Activated CD4-positive, alpha-beta memory T cell treated with anti-CD3 and anti-CD28 coated beads, Interleukin-2, amount 10 ng/mL, durations not matched to agents 7 days and 5 days (primary cell): ENCODE measurements at regions not wholly inside any gene's neighbourhood (a gene's known extent, or its start where the extent isn't known, plus 50 kb on each side); places are given as distances from the start of the nearest gene placed in this dataset.

Experiments
- CTCF ChIA-PET: fragments of 350-600 bp; sonication (Branson Sonifier 250); formaldehyde crosslinking; loops from one replicate; lab custom pipeline; 2021; ENCODE audit warnings: antibody characterized with exemption, inconsistent platforms; lab: Charles Lee
- POLR2A ChIA-PET: fragments of 350-600 bp; sonication (Branson Sonifier 250); formaldehyde crosslinking; loops from one replicate; lab custom pipeline; 2021; ENCODE audit warnings: antibody characterized with exemption; lab: Charles Lee
- DNase-seq: peaks from one replicate; pipeline ENCODE4 v3.0.0-alpha.2; 2020
- H3K27ac Mint-ChIP-seq: one replicate; pipeline ENCODE4 v1.8.0; 2021; ENCODE audit warnings: mild to moderate bottlenecking, mixed read lengths
- H3K27me3 Mint-ChIP-seq: one replicate; pipeline ENCODE4 v1.8.0; 2021; ENCODE audit warnings: mixed read lengths
- H3K36me3 Mint-ChIP-seq: one replicate; pipeline ENCODE4 v1.8.0; 2021; ENCODE audit warnings: low read depth, mixed read lengths
- H3K4me1 Mint-ChIP-seq: one replicate; pipeline ENCODE4 v1.8.0; 2021; ENCODE audit warnings: mixed read lengths
- H3K4me3 Mint-ChIP-seq: one replicate; pipeline ENCODE4 v1.8.0; 2021; ENCODE audit warnings: mild to moderate bottlenecking, mixed read lengths
- H3K9me3 Mint-ChIP-seq: one replicate; pipeline ENCODE4 v1.8.0; 2021; ENCODE audit warnings: mixed read lengths

DNA sequence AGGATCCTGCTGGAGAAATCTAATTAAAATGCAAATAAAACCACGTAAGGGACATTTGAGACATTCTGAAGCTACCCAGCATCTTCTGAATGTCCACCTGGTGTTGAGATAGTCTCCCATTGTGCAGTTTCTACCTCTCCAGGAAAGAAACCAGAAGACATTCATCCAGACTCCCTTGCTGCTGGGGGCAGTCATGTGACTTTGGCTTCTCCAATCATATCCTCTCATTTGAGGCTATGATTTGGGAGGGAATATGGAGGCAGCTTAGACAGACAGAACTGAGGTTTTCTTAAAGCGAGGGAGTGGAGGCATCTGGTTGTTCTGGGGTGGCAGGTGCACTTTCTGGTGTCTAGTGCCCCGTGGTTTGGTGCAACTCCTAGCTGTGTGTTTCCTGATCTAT, 315.2 kb upstream of the SULF2 start:
- POLR2A ChIA-PET: no interaction called here
- no peak overlapping the region for H3K27ac Mint-ChIP-seq
- no peaks in the 10 kb centered on the region for H3K36me3 Mint-ChIP-seq
- no peak overlapping the region for H3K4me3 Mint-ChIP-seq
- no peaks in the 10 kb centered on the region for H3K9me3 Mint-ChIP-seq
- DNase-seq: no peak
- H3K4me1 Mint-ChIP-seq: no peaks in the 10 kb centered on the region
- no peaks in the 10 kb centered on the region for H3K27me3 Mint-ChIP-seq
- CTCF ChIA-PET: no interaction called here

DNA sequence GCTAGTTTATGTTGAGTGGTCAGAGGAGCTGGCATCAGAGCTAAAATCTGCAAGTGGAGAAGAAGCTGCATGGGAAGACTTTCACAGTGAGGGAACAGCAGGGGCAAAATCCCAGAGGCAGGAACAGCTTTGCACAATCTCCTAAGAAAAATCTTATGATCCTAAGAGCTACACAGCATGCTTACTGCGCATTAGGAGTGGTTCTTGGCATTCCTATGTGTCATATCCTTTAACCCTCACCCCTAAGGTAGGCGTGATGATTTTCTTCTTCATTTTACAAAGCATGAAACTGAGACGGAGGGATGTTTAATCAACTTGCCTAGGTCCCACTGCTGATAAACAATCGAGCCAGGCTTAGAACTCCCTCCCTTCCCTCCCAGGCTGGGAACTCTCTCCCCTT, 313.6 kb upstream of the SULF2 start:
- no peaks in the 10 kb centered on the region for H3K9me3 Mint-ChIP-seq
- no peak overlapping the region for H3K4me3 Mint-ChIP-seq
- no peaks in the 10 kb centered on the region for H3K36me3 Mint-ChIP-seq
- no peaks in the 10 kb centered on the region for H3K27me3 Mint-ChIP-seq
- no peaks in the 10 kb centered on the region for H3K4me1 Mint-ChIP-seq
- no peak for DNase-seq
- POLR2A ChIA-PET: no interaction called here
- H3K27ac Mint-ChIP-seq: no peak overlapping the region
- CTCF ChIA-PET: no interaction called here

DNA sequence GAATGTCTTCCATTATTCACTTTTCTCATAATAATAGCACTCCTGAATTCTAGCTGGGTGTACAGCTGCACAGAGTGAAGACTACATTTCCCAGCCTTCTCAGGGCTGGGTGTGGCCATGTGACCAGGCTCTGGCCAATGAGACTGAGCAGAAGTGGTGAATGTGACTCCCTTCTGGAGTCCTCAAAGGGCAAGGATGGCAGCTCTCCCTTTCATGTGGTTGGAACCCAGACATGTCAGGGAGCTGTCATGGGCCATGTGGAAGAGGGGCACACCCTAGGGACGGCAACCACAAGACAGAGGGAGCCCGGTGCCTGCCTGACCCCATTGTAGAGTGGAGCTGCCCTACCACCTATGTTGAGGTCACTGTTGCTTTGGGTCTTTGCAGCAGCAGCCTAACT, 312.8 kb upstream of the SULF2 start:
- no peak overlapping the region for H3K27ac Mint-ChIP-seq
- no peaks in the 10 kb centered on the region for H3K9me3 Mint-ChIP-seq
- ChIA-PET CTCF (no interaction called here), POLR2A (interaction anchor here (0.9 kb wide), 1 partner anchor 10 kb away, joined by 3 read pairs; no protein-coding TSS in a partner anchor)
- DNase-seq: no peak
- H3K4me3 Mint-ChIP-seq: no peak overlapping the region
- no peaks in the 10 kb centered on the region for H3K4me1 Mint-ChIP-seq
- no peaks in the 10 kb centered on the region for H3K36me3 Mint-ChIP-seq
- no peaks in the 10 kb centered on the region for H3K27me3 Mint-ChIP-seq

DNA sequence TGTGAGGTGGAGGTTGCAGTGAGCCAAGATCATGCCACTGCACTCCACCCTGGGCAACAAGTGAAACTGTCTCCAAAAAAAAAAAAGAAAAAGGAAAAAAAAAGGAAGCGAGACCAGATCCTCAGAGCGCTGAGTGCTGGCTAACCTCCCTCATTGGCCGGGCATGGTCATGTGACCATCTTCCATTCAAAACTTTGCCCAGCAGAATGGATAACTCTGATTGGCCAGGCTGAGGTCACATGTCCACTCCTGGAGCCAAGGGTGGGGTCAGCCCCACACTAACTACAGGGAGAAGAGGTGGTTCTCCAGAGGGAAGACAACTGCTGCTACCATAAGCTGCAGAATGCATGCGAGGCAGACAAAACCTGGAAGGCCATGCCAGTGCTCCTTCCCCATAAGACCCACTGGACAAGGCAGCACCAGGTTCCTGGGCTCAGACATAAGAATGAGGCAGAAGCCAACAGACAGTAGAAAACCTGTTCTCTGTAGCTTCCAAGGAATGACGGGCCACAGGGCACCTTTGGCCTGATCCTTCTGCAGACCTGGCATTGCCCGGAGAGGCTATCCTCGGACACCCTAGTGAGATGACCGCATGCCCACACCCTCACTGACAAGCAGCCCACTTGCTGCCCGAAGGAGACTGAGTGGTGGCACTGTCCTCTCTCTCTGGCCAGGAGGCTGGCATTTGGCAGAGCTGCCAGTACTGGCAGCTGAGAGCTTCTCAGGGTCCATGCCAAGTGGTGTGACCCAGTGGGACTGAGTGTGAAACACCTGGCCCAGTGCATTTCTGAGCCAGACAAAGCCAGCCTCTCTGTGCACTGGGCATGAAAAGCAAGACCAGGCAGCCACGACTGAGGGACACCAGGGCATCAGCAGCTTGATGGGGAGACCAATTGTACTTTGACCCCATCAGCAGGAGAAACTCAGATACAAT, 311.9 kb upstream of the SULF2 start:
- no peaks in the 10 kb centered on the region for H3K4me1 Mint-ChIP-seq
- no peaks in the 10 kb centered on the region for H3K36me3 Mint-ChIP-seq
- H3K27me3 Mint-ChIP-seq: no peaks in the 10 kb centered on the region
- H3K4me3 Mint-ChIP-seq: no peak overlapping the region
- POLR2A ChIA-PET: interaction anchor here (0.9 kb wide), 1 partner anchor 9 kb away, joined by 3 read pairs; no protein-coding TSS in a partner anchor
- CTCF ChIA-PET: no interaction called here
- no peak for DNase-seq
- no peak overlapping the region for H3K27ac Mint-ChIP-seq
- no peaks in the 10 kb centered on the region for H3K9me3 Mint-ChIP-seq

DNA sequence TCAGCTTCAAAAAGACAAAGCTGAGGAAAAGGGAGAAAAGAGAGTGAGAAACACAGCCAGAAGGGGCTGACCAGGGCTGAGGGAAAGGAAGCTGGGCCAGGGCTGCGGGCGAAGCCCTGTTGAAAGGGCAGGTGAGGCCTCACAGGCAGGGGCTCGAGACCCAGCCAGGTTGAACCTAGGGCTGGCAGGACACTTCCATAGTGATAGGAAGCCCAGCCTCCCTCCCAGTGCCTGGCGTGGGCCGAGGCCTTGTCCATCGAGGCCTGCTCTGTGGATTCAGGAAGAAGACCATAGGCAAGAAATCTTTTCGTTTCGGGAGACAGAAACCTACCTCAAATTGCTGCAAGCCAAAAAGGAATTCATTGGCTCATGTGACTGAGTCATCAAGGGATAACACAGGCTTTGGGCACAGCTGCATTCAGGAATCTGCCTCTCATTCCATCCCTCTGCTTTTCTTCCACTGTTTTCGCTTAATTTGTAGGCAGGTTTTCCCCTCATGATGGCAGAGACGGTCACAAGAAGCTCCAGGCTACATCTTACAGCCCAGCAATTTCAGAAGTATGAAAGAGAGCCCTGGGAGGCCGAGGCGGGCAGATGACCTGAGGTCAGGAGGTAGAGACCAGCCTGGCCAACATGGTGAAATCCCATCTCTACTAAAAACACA, 311.1 kb upstream of the SULF2 start:
- H3K27me3 Mint-ChIP-seq: no peaks in the 10 kb centered on the region
- DNase-seq: no peak
- H3K4me1 Mint-ChIP-seq: no peaks in the 10 kb centered on the region
- ChIA-PET POLR2A (no interaction called here), CTCF (no interaction called here)
- H3K4me3 Mint-ChIP-seq: no peak overlapping the region
- no peaks in the 10 kb centered on the region for H3K9me3 Mint-ChIP-seq
- no peaks in the 10 kb centered on the region for H3K36me3 Mint-ChIP-seq
- H3K27ac Mint-ChIP-seq: no peak overlapping the region

DNA sequence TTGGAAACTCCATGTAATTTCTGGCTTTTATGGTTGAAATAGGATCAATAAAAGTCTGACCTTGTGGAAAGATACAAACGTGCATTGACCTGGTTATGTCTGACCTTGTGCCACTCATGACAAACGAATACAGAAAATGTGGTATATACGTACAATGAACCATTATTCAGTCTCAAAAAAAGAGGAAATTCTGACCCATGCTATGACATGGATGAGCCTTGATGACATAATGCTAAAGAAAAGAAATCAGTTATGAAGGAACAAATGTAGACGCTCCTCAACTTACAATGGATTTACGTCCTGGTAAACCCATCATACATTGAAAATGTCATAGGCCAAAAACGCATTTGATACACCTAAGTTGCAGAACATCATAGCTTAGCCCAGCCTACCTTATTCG, 309.7 kb upstream of the SULF2 start:
- POLR2A ChIA-PET: no interaction called here
- no peaks in the 10 kb centered on the region for H3K4me1 Mint-ChIP-seq

DNA sequence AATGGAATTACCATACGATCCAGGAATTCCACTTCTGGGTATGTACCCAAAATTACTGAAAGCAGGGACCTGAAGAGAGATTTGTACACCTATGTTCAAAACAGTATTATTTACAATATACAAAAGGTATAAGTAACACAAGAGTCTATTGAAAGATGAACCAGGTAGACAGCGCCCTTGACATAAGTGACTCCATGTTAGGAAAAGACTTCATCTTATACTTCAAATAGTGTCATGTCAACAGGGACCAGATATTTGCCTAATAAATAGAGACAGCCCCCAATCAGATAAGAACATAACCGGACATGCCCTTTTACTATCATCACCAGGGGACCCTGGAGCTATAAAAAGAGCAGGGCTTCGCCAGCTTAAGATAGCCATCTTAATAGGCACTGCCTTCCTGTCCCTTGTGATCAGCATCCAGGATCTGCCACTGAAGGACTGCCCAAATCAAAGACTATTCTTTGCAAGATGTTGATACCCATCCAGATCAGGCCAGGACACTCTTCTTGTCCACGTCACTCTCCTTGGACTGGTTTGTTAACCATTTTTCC, 309.0 kb upstream of the SULF2 start:
- peaks cover 4% of the 10 kb centered on the region for H3K27me3 Mint-ChIP-seq

More for the DNA sequence above, 309.7 kb upstream of the SULF2 start:
- H3K36me3 Mint-ChIP-seq: no peaks in the 10 kb centered on the region
- no peak overlapping the region for H3K27ac Mint-ChIP-seq
- no peak overlapping the region for H3K4me3 Mint-ChIP-seq
- CTCF ChIA-PET: no interaction called here
- H3K9me3 Mint-ChIP-seq: no peaks in the 10 kb centered on the region
- no peak for DNase-seq
- H3K27me3 Mint-ChIP-seq: peaks cover 4% of the 10 kb centered on the region

DNA sequence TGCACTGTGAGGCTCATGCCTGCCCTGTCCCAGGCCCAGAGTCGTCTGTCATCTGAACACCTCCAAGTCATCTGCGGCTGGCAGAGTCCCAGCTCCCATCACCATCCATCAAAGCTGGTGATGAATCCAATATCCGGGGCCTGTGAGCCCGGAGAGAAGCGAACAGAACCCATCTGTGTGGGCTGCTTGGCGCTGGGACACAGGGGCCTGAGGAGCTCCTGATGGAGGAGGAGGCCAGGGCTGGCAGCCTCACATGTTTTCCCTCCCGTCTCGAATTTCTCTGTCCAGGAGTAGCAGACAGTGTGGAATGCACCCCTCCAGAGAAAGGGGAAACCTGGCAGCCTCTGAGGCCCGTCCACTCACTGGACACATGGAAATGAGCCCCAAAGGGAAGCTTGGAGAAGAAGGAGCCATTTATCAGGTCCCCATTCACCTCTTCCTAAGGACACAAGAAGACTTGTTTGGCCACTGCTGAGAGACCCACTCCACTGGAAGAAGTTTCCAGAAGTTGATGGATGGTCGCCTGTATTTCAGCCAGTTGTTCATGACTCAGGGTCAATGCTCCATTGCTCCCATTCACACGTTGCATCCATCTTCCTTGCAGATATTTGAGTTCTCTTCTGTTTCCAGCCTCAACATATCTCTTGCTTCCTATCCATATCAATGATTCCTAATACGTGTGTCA, 307.5 kb upstream of the SULF2 start:
- Mint-ChIP-seq H3K4me1 (no peaks in the 10 kb centered on the region), H3K9me3 (no peaks in the 10 kb centered on the region)
- CTCF ChIA-PET: no interaction called here

More for the DNA sequence above, 309.0 kb upstream of the SULF2 start:
- no peaks in the 10 kb centered on the region for H3K4me1 Mint-ChIP-seq
- H3K9me3 Mint-ChIP-seq: no peaks in the 10 kb centered on the region
- H3K36me3 Mint-ChIP-seq: no peaks in the 10 kb centered on the region
- no peak for DNase-seq
- no peak overlapping the region for H3K4me3 Mint-ChIP-seq
- POLR2A ChIA-PET: no interaction called here
- no peak overlapping the region for H3K27ac Mint-ChIP-seq
- CTCF ChIA-PET: no interaction called here

DNA sequence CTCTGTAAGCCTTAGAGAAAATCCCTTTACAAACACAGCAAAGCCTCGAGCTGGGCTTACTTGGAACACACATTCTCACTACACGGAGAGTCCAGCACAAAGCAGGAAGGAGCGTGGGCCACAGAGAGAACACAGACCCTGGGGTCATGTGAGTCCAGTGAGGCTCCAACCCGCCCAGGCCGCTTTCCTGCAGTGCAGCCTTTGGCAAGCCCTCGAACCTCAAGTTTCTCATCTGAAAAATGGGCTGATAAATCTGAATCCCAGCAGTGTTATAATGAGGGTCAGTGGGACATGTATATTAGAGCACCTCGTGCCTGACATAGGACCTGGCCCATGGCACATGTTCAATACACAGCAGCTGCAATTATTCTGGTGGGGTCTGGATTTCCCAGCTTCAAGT, 305.5 kb upstream of the SULF2 start:
- Mint-ChIP-seq H3K4me1 (no peaks in the 10 kb centered on the region), H3K4me3 (no peak overlapping the region), H3K9me3 (no peaks in the 10 kb centered on the region), H3K27ac (no peak overlapping the region), H3K27me3 (peaks cover 4% of the 10 kb centered on the region), H3K36me3 (no peaks in the 10 kb centered on the region)
- DNase-seq: no peak
- ChIA-PET POLR2A (no interaction called here), CTCF (no interaction called here)

More for the DNA sequence above, 307.5 kb upstream of the SULF2 start:
- no peak for DNase-seq
- Mint-ChIP-seq H3K27ac (no peak overlapping the region), H3K27me3 (peaks cover 4% of the 10 kb centered on the region), H3K4me3 (no peak overlapping the region), H3K36me3 (no peaks in the 10 kb centered on the region)
- POLR2A ChIA-PET: no interaction called here

DNA sequence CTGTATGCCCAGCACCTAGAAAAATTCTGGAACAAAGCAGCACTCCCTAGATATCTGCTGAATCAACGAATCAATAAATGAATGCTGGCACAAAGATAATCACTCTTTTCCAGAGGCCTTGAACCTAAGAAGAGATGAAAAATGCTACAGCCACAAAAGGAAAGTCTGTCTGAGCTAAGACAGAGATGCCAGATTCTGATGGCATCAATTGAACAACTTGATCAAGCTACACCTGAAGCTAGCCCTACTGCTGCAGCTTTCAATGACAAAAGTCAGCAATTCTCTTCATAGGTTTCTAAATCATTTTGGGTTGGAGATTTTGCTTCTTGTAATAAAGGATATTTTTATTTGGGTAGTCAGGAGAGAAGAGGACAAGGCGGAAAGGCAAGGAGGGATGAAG, 305.0 kb upstream of the SULF2 start:
- H3K4me3 Mint-ChIP-seq: no peak overlapping the region
- ChIA-PET POLR2A (no interaction called here), CTCF (no interaction called here)
- H3K4me1 Mint-ChIP-seq: no peaks in the 10 kb centered on the region
- H3K9me3 Mint-ChIP-seq: no peaks in the 10 kb centered on the region
- no peaks in the 10 kb centered on the region for H3K36me3 Mint-ChIP-seq
- DNase-seq: no peak
- no peak overlapping the region for H3K27ac Mint-ChIP-seq
- peaks cover 4% of the 10 kb centered on the region for H3K27me3 Mint-ChIP-seq

DNA sequence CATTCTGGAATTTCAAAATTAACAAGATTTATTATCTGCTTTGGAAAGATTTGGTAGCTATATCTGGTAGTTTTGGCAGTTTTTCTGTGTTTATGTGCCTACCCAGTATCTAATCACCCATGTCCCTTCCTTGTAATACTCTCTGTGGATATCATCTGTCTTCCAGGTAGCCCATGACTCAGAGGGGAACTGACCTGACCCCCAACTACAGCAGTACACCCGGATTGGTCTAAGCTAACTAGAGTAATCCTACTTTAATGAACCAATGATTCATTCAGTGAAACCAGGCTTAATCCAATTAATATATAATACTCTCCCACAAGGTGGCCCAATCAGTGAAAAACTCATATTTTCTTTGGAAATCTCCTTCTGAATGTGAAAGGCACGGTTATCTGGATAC, 295.3 kb upstream of the SULF2 start:
- H3K4me1 Mint-ChIP-seq: no peaks in the 10 kb centered on the region
- no peaks in the 10 kb centered on the region for H3K36me3 Mint-ChIP-seq
- ChIA-PET CTCF (no interaction called here), POLR2A (no interaction called here)
- H3K27ac Mint-ChIP-seq: no peak overlapping the region
- DNase-seq: no peak
- H3K27me3 Mint-ChIP-seq: peaks cover 10% of the 10 kb centered on the region
- no peaks in the 10 kb centered on the region for H3K9me3 Mint-ChIP-seq
- no peak overlapping the region for H3K4me3 Mint-ChIP-seq

DNA sequence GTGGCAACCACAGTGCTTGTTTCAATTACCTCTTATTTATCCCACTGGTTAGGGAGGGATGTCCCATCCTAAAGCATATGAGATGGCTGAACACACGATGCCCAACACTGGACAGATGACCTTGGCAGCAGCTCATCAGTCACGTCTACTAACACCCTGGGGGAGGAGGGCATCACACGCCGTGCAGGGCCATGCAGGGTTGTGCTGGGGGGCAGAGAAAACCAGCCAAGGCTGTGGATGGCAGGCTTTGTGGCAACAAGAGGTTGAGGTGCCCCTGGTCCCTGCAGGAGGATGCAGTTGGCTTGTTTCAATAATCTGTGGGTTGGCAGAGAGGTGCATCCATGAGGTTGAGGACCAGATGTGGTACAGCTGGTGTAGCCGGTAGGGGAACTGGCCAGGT, 293.7 kb upstream of the SULF2 start:
- CTCF ChIA-PET: no interaction called here
- Mint-ChIP-seq H3K4me3 (no peak overlapping the region), H3K36me3 (no peaks in the 10 kb centered on the region), H3K27me3 (peaks cover 12% of the 10 kb centered on the region), H3K4me1 (no peaks in the 10 kb centered on the region), H3K9me3 (no peaks in the 10 kb centered on the region), H3K27ac (no peak overlapping the region)
- POLR2A ChIA-PET: no interaction called here
- DNase-seq: no peak

DNA sequence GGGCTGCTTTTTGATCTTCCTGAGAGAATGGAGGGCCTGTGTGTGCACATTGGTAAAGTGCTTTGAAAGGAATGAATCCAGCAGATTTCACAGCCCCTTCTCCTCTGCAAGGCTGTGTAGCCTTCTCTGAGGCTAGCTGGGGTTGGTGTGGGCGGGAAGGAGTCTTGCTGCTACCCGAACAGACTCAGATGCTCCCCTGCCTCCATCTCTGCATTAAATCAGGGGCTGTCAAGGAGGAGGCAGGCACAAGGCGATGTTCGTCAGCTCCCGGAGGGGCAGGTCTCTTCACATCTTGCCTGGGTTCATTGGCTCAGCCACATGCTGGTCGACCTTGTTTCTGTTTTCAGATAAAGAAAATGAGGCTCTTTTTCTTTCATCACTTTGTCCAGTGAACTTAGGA, 291.5 kb upstream of the SULF2 start:
- no peak for DNase-seq
- Mint-ChIP-seq H3K4me3 (no peak overlapping the region), H3K27me3 (peaks cover 13% of the 10 kb centered on the region), H3K27ac (no peak overlapping the region), H3K4me1 (no peaks in the 10 kb centered on the region), H3K36me3 (no peaks in the 10 kb centered on the region), H3K9me3 (no peaks in the 10 kb centered on the region)
- CTCF ChIA-PET: no interaction called here
- POLR2A ChIA-PET: no interaction called here
